ENCODE measurements at regions not wholly inside any gene's neighbourhood (a gene's known extent, or its start where the extent isn't known, plus 50 kb on each side); places are given as distances from the start of the nearest gene placed in this dataset.

DNA sequence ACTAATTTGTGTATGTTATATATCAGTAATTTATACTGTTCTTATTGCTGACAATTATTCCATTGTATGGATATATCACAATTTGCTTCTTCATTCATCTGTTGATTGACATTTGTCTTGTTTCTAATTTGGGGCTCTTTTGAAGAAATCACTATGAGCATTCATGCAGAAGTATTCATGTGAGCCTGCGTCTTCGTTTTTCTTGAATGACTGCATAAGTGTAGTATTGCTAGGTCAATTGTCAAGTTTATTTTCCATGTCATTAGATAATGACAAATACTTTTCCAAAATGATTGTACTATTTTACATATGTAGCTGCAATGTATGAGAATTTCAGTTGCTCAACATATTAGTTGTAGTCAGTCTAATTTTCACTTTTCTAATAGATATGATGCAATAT, 1796.9 kb downstream of the SLITRK5 start:
- TF ChIP-seq, protein P1, sequence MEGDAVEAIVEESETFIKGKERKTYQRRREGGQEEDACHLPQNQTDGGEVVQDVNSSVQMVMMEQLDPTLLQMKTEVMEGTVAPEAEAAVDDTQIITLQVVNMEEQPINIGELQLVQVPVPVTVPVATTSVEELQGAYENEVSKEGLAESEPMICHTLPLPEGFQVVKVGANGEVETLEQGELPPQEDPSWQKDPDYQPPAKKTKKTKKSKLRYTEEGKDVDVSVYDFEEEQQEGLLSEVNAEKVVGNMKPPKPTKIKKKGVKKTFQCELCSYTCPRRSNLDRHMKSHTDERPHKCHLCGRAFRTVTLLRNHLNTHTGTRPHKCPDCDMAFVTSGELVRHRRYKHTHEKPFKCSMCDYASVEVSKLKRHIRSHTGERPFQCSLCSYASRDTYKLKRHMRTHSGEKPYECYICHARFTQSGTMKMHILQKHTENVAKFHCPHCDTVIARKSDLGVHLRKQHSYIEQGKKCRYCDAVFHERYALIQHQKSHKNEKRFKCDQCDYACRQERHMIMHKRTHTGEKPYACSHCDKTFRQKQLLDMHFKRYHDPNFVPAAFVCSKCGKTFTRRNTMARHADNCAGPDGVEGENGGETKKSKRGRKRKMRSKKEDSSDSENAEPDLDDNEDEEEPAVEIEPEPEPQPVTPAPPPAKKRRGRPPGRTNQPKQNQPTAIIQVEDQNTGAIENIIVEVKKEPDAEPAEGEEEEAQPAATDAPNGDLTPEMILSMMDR (IDR thresholded peaks at IDR 0.05; ENCODE audit: insufficient read depth, low read length) = no peak
- no peak for TF ChIP-seq POLR2AphosphoS5 (IDR thresholded peaks at IDR 0.05; ENCODE audit: low read depth)
